Daoy (cell line): ENCODE measurements at regions not wholly inside any gene's neighbourhood (a gene's known extent, or its start where the extent isn't known, plus 50 kb on each side); places are given as distances from the start of the nearest gene placed in this dataset.
"Not testable (repeated sequence)": the region's sequence is repeated elsewhere in the genome, so short reads cannot be mapped to it uniquely, and the experiment has no call there.

ENCODE experiments used
- DNase-seq: peaks from one replicate; pipeline ENCODE4 v3.0.0-alpha.2; 2015; ENCODE audit warnings: low read depth

GRCh38 chr5:14054965-14055963, 87.9 kb upstream of the TRIO start:
- no peak for DNase-seq

GRCh38 chr5:14054111-14054854, 88.9 kb upstream of the TRIO start:
- DNase-seq: no peak

- no peak for DNase-seq
These were observed 92.3 kb upstream of the TRIO start for GRCh38 chr5:14050821-14051220.

- no peak for DNase-seq
These were observed 94.7 kb upstream of the TRIO start for GRCh38 chr5:14048434-14048833.

GRCh38 chr5:14041528-14042192, 97.2 kb upstream of the DNAH5 start:
- DNase-seq: no peak

- no peak for DNase-seq
These were observed 96.1 kb upstream of the DNAH5 start for GRCh38 chr5:14040542-14040941.

- no peak for DNase-seq
These were observed 95.1 kb upstream of the DNAH5 start for GRCh38 chr5:14039576-14039975.

- DNase-seq: peak; percentile 72
These were observed 94.6 kb upstream of the DNAH5 start for GRCh38 chr5:14039063-14039462.

GRCh38 chr5:14038341-14038959, 94.0 kb upstream of the DNAH5 start:
- peak; percentile 90 for DNase-seq

- DNase-seq: peak; percentile 58
These were observed 92.5 kb upstream of the DNAH5 start for GRCh38 chr5:14036947-14037346.

GRCh38 chr5:14036514-14036913, 92.0 kb upstream of the DNAH5 start:
- DNase-seq: peak; percentile 92

- DNase-seq: peak; percentile 97
These were observed 91.5 kb upstream of the DNAH5 start for GRCh38 chr5:14035859-14036503.

- peak; percentile 47 for DNase-seq
These were observed 90.5 kb upstream of the DNAH5 start for GRCh38 chr5:14034963-14035362.

- peak; percentile 78 for DNase-seq
These were observed 88.4 kb upstream of the DNAH5 start for GRCh38 chr5:14032918-14033317.

GRCh38 chr5:14028938-14029584, 84.6 kb upstream of the DNAH5 start:
- no peak for DNase-seq

GRCh38 chr5:14028188-14028587, 83.7 kb upstream of the DNAH5 start:
- no peak for DNase-seq

GRCh38 chr5:14025569-14026286, 81.2 kb upstream of the DNAH5 start:
- DNase-seq: no peak

GRCh38 chr5:14022971-14023370, 78.5 kb upstream of the DNAH5 start:
- DNase-seq: no peak

- not testable (repeated sequence) for DNase-seq
These were observed 76.5 kb upstream of the DNAH5 start for GRCh38 chr5:14020944-14021343.

GRCh38 chr5:14019768-14020290, 75.3 kb upstream of the DNAH5 start:
- DNase-seq: no peak
